AG04450 (cell line): ENCODE measurements at regions not wholly inside any gene's neighbourhood (a gene's known extent, or its start where the extent isn't known, plus 50 kb on each side); places are given as distances from the start of the nearest gene placed in this dataset.

Source experiments
- CTCF ChIA-PET: fragments of 300-600, 350-600 bp; formaldehyde crosslinking; extraction: SDS; loops from one replicate; lab custom pipeline; 2022; ENCODE audit warnings: antibody characterized with exemption, inconsistent platforms; lab: Charles Lee
- POLR2A ChIA-PET: fragments of 350-600 bp; formaldehyde crosslinking; extraction: SDS; loops from one replicate; lab custom pipeline; 2021; ENCODE audit warnings: antibody characterized with exemption, inconsistent platforms; lab: Yijun Ruan, JAX
- DNase-seq: peaks from one replicate; pipeline ENCODE4 v3.0.0-alpha.2; 2011; ENCODE audit warnings: low read depth, low spot score
- H3K27ac ChIP-seq: one replicate; pipeline ENCODE4 v1.5.1; 2012; ENCODE audit warnings: low read depth, low read length, control low read depth
- H3K27me3 ChIP-seq: one replicate; pipeline ENCODE4 v1.6.0; 2012; ENCODE audit warnings: low read length; ENCODE audit not compliant: control insufficient read depth, insufficient read depth
- H3K4me3 ChIP-seq: 2 replicates; pipeline ENCODE4 v1.5.1; 2011; ENCODE audit warnings: mild to moderate bottlenecking, low read depth, low read length, control low read depth
- H3K9me3 ChIP-seq: 2 replicates; pipeline ENCODE4 v1.5.1; 2012; ENCODE audit warnings: low read length; ENCODE audit not compliant: control insufficient read depth, insufficient read depth
- CTCF ChIP-seq: IDR thresholded peaks from 2 replicates; pipeline ENCODE4 v1.5.1; 2011; ENCODE audit warnings: low read depth, low read length, control low read depth, inconsistent platforms

- no peak overlapping the region for H3K4me3 ChIP-seq
- CTCF ChIA-PET = no interaction called here
- no peak for DNase-seq
These were observed 664.2 kb upstream of the FAT3 start for GRCh38 chr11:91560434-91560833.

GRCh38 chr11:91538065-91538464, 686.6 kb upstream of the FAT3 start:
- Histone ChIP-seq H3K27ac (no peak overlapping the region), H3K27me3 (no peaks in the 10 kb centered on the region), H3K4me3 (no peak overlapping the region), H3K9me3 (peaks cover 6% of the 10 kb centered on the region; the same call in 1 of the 2 replicates)
- POLR2A ChIA-PET = no interaction called here
- CTCF ChIA-PET = no interaction called here
- no peak for TF ChIP-seq CTCF
- no peak for DNase-seq

More at GRCh38 chr11:91560434-91560833, 664.2 kb upstream of the FAT3 start:
- no peaks in the 10 kb centered on the region for H3K27me3 ChIP-seq
- H3K9me3 ChIP-seq = peaks cover 3% of the 10 kb centered on the region; the same call in 1 of the 2 replicates
- TF ChIP-seq CTCF = no peak
- no peak overlapping the region for H3K27ac ChIP-seq
- POLR2A ChIA-PET = no interaction called here

- H3K27me3 ChIP-seq = no peaks in the 10 kb centered on the region
- POLR2A ChIA-PET = no interaction called here
- no peak for DNase-seq
- H3K27ac ChIP-seq = no peak overlapping the region
- TF ChIP-seq CTCF = no peak
- CTCF ChIA-PET = no interaction called here
- H3K9me3 ChIP-seq = peaks cover 2% of the 10 kb centered on the region; the same call in 1 of the 2 replicates
- no peak overlapping the region for H3K4me3 ChIP-seq
These were observed 688.3 kb upstream of the FAT3 start for GRCh38 chr11:91536366-91536765.

- Histone ChIP-seq H3K27ac (no peak overlapping the region), H3K4me3 (no peak overlapping the region), H3K27me3 (no peaks in the 10 kb centered on the region), H3K9me3 (peaks cover 5% of the 10 kb centered on the region; the same call in 1 of the 2 replicates)
- ChIA-PET POLR2A (no interaction called here), CTCF (no interaction called here)
- no peak for DNase-seq
- no peak for TF ChIP-seq CTCF
These were observed 695.7 kb upstream of the FAT3 start for GRCh38 chr11:91528965-91529364.

GRCh38 chr11:91527380-91528030, 697.1 kb upstream of the FAT3 start:
- no peak overlapping the region for H3K4me3 ChIP-seq
- H3K27me3 ChIP-seq = no peaks in the 10 kb centered on the region
- no peak for DNase-seq
- TF ChIP-seq CTCF = no peak
- ChIA-PET POLR2A (no interaction called here), CTCF (no interaction called here)
- peaks cover 5% of the 10 kb centered on the region; the same call in 1 of the 2 replicates for H3K9me3 ChIP-seq
- H3K27ac ChIP-seq = no peak overlapping the region
